ENCODE measurements at regions not wholly inside any gene's neighbourhood (a gene's known extent, or its start where the extent isn't known, plus 50 kb on each side); places are given as distances from the start of the nearest gene placed in this dataset.

DNA sequence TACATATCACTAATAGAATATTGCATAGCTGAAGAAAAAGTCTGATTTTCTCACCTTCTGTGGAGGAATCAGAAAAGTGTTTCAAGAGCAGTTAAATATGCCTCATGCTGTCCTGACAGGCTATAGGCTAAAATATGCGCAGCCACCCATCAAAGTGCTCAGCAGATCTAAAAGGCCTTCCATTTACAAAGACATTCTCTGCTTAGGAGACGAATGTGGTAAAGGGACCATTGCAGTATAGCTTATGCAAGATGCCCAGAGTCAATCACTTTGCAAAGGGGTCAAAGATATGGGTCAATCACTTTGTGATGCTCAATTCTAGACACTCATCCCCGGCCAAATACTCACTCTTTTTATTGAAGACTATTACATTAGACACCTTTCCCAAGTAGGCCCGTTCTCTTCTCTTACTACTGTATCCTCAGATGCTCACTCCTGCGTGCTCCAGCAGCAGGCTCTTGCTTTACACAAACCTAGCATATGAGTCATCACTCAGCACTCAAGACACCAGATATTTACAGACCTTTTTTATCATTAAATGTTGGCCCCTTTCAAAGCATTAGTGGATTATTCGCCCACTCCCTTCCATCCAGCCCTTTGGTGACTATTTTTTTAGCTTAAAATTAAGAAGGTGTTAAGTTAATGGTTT, 568.2 kb upstream of the CDH18 start:
- Histone ChIP-seq H3K36me3 (ENCODE audit: control insufficient read depth, insufficient read depth, low read length) (no peaks in the 10 kb centered on the region), H3K9me3 (ENCODE audit: control insufficient read depth, low read depth, low read length) (no peaks in the 10 kb centered on the region), H3K4me1 (ENCODE audit: control insufficient read depth, insufficient read depth, low read length) (no peaks in the 10 kb centered on the region), H3K27me3 (ENCODE audit: control insufficient read depth, insufficient read depth, low read length) (no peaks in the 10 kb centered on the region), H3K27ac (ENCODE audit: low read length) (no peak overlapping the region), H3K4me3 (ENCODE audit: low read length) (no peak overlapping the region)
- no peak for DNase-seq
- 100% methylated on average over 1 of the region's 6 CpGs for WGBS (ENCODE audit: insufficient coverage, low lambda C conversion rate)

GRCh38 chr5:20555034-20555433, 567.0 kb upstream of the CDH18 start:
- H3K27ac ChIP-seq (ENCODE audit: low read length): no peak overlapping the region
- no peaks in the 10 kb centered on the region for H3K27me3 ChIP-seq (ENCODE audit: control insufficient read depth, insufficient read depth, low read length)
- no CpG with 5 or more reads among the region's 2 CpGs for WGBS (ENCODE audit: insufficient coverage, low lambda C conversion rate)
- no peak for DNase-seq
- no peaks in the 10 kb centered on the region for H3K36me3 ChIP-seq (ENCODE audit: control insufficient read depth, insufficient read depth, low read length)
- H3K4me1 ChIP-seq (ENCODE audit: control insufficient read depth, insufficient read depth, low read length): no peaks in the 10 kb centered on the region
- H3K4me3 ChIP-seq (ENCODE audit: low read length): no peak overlapping the region
- no peaks in the 10 kb centered on the region for H3K9me3 ChIP-seq (ENCODE audit: control insufficient read depth, low read depth, low read length)

DNA sequence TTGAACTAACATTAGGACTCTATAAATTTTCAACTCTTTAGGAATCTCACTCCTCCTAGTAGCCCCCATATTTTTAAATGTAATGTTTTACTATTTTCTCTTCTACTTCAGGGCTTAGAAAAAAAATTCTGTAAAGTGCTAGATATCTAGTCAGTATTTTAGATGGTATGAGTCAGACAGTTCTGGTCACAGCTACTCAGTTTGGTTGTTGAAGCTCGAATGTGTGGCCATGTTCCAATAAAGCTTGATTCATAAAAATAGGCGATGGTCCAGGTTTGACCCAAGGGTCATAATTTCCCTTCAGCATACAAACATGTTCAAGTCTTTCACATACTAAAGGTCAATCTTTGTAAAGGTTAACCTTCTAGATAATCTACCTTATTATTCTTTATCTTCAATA, 566.0 kb upstream of the CDH18 start:
- 92% methylated on average over 2 of the region's 2 CpGs for WGBS (ENCODE audit: insufficient coverage, low lambda C conversion rate)
- Histone ChIP-seq H3K27me3 (ENCODE audit: control insufficient read depth, insufficient read depth, low read length) (no peaks in the 10 kb centered on the region), H3K4me3 (ENCODE audit: low read length) (no peak overlapping the region), H3K36me3 (ENCODE audit: control insufficient read depth, insufficient read depth, low read length) (no peaks in the 10 kb centered on the region), H3K9me3 (ENCODE audit: control insufficient read depth, low read depth, low read length) (no peaks in the 10 kb centered on the region), H3K4me1 (ENCODE audit: control insufficient read depth, insufficient read depth, low read length) (no peaks in the 10 kb centered on the region), H3K27ac (ENCODE audit: low read length) (no peak overlapping the region)
- no peak for DNase-seq

- Histone ChIP-seq H3K27me3 (ENCODE audit: control insufficient read depth, insufficient read depth, low read length) (no peaks in the 10 kb centered on the region), H3K9me3 (ENCODE audit: control insufficient read depth, low read depth, low read length) (no peaks in the 10 kb centered on the region), H3K4me1 (ENCODE audit: control insufficient read depth, insufficient read depth, low read length) (no peaks in the 10 kb centered on the region), H3K4me3 (ENCODE audit: low read length) (no peak overlapping the region), H3K27ac (ENCODE audit: low read length) (no peak overlapping the region), H3K36me3 (ENCODE audit: control insufficient read depth, insufficient read depth, low read length) (no peaks in the 10 kb centered on the region)
- no peak for DNase-seq
- 86% methylated on average over 2 of the region's 4 CpGs for WGBS (ENCODE audit: insufficient coverage, low lambda C conversion rate)
Measured at GRCh38 chr5:20537911-20538703, 550.1 kb upstream of the CDH18 start.

- DNase-seq: no peak
- Histone ChIP-seq H3K27ac (ENCODE audit: low read length) (no peak overlapping the region), H3K27me3 (ENCODE audit: control insufficient read depth, insufficient read depth, low read length) (no peaks in the 10 kb centered on the region)
Measured at GRCh38 chr5:20536813-20537212, 548.8 kb upstream of the CDH18 start.

DNA sequence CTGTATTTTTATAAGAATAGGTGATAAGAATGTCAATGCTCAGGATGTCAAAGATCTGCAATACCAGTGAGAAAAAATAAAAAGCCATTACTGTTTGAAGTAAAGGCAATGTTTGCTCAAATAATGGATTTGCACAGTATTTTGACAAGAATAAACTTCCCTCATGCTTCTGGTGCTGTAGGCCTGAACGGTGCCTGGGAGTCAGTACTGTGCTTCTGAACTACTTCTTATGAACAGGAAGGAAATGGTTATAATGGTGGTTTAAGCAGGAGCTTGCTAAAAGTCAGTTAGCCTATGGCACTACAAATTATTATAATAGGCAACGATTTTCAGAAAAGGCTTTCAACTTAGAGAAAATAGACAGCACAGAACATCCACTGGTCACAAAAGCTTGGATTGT, 548.3 kb upstream of the CDH18 start:
- no CpG with 5 or more reads among the region's 2 CpGs for WGBS (ENCODE audit: insufficient coverage, low lambda C conversion rate)
- DNase-seq: no peak
- no peaks in the 10 kb centered on the region for H3K27me3 ChIP-seq (ENCODE audit: control insufficient read depth, insufficient read depth, low read length)
- H3K36me3 ChIP-seq (ENCODE audit: control insufficient read depth, insufficient read depth, low read length): no peaks in the 10 kb centered on the region
- H3K27ac ChIP-seq (ENCODE audit: low read length): no peak overlapping the region
- no peaks in the 10 kb centered on the region for H3K9me3 ChIP-seq (ENCODE audit: control insufficient read depth, low read depth, low read length)
- H3K4me3 ChIP-seq (ENCODE audit: low read length): no peak overlapping the region
- no peaks in the 10 kb centered on the region for H3K4me1 ChIP-seq (ENCODE audit: control insufficient read depth, insufficient read depth, low read length)

More at GRCh38 chr5:20536813-20537212, 548.8 kb upstream of the CDH18 start:
- Histone ChIP-seq H3K36me3 (ENCODE audit: control insufficient read depth, insufficient read depth, low read length) (no peaks in the 10 kb centered on the region), H3K4me3 (ENCODE audit: low read length) (no peak overlapping the region), H3K9me3 (ENCODE audit: control insufficient read depth, low read depth, low read length) (no peaks in the 10 kb centered on the region), H3K4me1 (ENCODE audit: control insufficient read depth, insufficient read depth, low read length) (no peaks in the 10 kb centered on the region)

- H3K4me1 ChIP-seq (ENCODE audit: control insufficient read depth, insufficient read depth, low read length): no peaks in the 10 kb centered on the region
- no peaks in the 10 kb centered on the region for H3K36me3 ChIP-seq (ENCODE audit: control insufficient read depth, insufficient read depth, low read length)
- no peaks in the 10 kb centered on the region for H3K9me3 ChIP-seq (ENCODE audit: control insufficient read depth, low read depth, low read length)
- no peaks in the 10 kb centered on the region for H3K27me3 ChIP-seq (ENCODE audit: control insufficient read depth, insufficient read depth, low read length)
- WGBS (ENCODE audit: insufficient coverage, low lambda C conversion rate): no CpG with 5 or more reads among the region's 1 CpG
- DNase-seq: no peak
- no peak overlapping the region for H3K27ac ChIP-seq (ENCODE audit: low read length)
- H3K4me3 ChIP-seq (ENCODE audit: low read length): no peak overlapping the region
Measured at GRCh38 chr5:20528471-20528870, 540.5 kb upstream of the CDH18 start.

DNA sequence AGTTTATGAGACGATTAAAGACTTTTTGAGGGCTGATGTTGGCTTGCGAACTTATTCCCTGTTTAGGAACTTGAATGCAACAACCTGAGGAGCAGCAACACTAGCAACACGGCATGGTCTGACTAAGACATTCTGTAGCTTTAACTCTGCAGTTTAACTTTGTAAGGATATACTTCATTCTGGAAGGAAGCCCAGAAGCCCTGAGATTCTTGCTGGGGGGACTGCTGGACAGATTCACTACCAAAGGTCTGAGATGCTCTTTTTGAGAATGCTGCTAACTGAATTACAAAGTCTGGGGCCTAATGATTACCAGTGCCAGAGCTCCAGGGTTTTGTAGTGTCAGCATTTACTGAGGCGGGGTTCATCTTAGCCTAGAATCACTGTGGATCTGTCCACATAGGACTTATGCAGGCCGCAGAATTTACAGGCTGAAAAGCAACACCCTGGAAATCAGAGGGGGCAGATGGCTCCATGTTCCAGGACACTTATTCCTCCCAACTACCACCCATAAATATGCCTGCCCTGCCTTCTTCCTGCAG, 537.1 kb upstream of the CDH18 start:
- Histone ChIP-seq H3K36me3 (ENCODE audit: control insufficient read depth, insufficient read depth, low read length) (no peaks in the 10 kb centered on the region), H3K27me3 (ENCODE audit: control insufficient read depth, insufficient read depth, low read length) (no peaks in the 10 kb centered on the region), H3K9me3 (ENCODE audit: control insufficient read depth, low read depth, low read length) (no peaks in the 10 kb centered on the region), H3K4me3 (ENCODE audit: low read length) (no peak overlapping the region), H3K27ac (ENCODE audit: low read length) (no peak overlapping the region), H3K4me1 (ENCODE audit: control insufficient read depth, insufficient read depth, low read length) (no peaks in the 10 kb centered on the region)
- no CpG with 5 or more reads among the region's 5 CpGs for WGBS (ENCODE audit: insufficient coverage, low lambda C conversion rate)
- DNase-seq: no peak

DNA sequence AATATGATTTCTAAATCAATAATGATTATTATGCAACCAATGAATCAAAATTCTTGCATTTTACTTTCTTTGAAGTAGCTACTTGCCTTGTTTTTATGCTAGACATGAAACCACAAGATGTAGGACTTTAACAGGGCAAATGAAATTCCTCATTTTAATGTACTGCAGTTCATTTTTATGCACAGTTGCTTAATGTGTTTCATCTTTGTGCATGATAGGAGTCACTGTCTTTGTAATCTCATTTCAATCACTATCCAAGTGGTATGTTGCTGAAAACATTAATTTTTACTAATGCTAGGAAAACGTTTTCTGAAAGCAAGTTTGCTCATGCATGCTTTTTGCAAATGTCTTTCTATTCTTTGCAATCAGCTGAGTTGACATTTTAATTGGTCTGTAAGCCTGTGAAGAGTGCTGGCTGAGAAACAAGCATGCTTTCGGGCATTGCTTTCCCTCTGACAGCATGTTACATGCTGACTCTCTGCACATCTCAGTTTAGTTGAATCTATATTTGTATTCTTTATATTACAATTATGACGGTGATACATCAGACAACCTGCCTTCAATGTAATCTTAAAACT, 535.0 kb upstream of the CDH18 start:
- Histone ChIP-seq H3K9me3 (ENCODE audit: control insufficient read depth, low read depth, low read length) (no peaks in the 10 kb centered on the region), H3K4me3 (ENCODE audit: low read length) (no peak overlapping the region), H3K36me3 (ENCODE audit: control insufficient read depth, insufficient read depth, low read length) (no peaks in the 10 kb centered on the region), H3K4me1 (ENCODE audit: control insufficient read depth, insufficient read depth, low read length) (no peaks in the 10 kb centered on the region), H3K27ac (ENCODE audit: low read length) (no peak overlapping the region), H3K27me3 (ENCODE audit: control insufficient read depth, insufficient read depth, low read length) (no peaks in the 10 kb centered on the region)
- DNase-seq: no peak
- WGBS (ENCODE audit: insufficient coverage, low lambda C conversion rate): 0% methylated on average over 1 of the region's 3 CpGs

GRCh38 chr5:20515606-20516005, 527.6 kb upstream of the CDH18 start:
- 87% methylated on average over 4 of the region's 4 CpGs for WGBS (ENCODE audit: insufficient coverage, low lambda C conversion rate)
- H3K27me3 ChIP-seq (ENCODE audit: control insufficient read depth, insufficient read depth, low read length): no peaks in the 10 kb centered on the region
- DNase-seq: no peak

More at GRCh38 chr5:20515606-20516005, 527.6 kb upstream of the CDH18 start:
- Histone ChIP-seq H3K27ac (ENCODE audit: low read length) (no peak overlapping the region), H3K9me3 (ENCODE audit: control insufficient read depth, low read depth, low read length) (no peaks in the 10 kb centered on the region), H3K36me3 (ENCODE audit: control insufficient read depth, insufficient read depth, low read length) (no peaks in the 10 kb centered on the region), H3K4me3 (ENCODE audit: low read length) (no peak overlapping the region), H3K4me1 (ENCODE audit: control insufficient read depth, insufficient read depth, low read length) (no peaks in the 10 kb centered on the region)
